HG02840 (cell line): ENCODE measurements at regions not wholly inside any gene's neighbourhood (a gene's known extent, or its start where the extent isn't known, plus 50 kb on each side); places are given as distances from the start of the nearest gene placed in this dataset.

Experiments used
- ATAC-seq: cut with Tn5 transposase; IDR thresholded peaks from one replicate; pipeline ENCODE4 v1.9.1; 2021; ENCODE audit warnings: mild to moderate bottlenecking, moderate library complexity, moderate number of reproducible peaks; ENCODE audit not compliant: unreplicated experiment, low FRiP score

GRCh38 chr3:117565777-117566176 is 856.2 kb downstream of the TUSC7 start:
- ATAC-seq, result no peak

GRCh38 chr3:117566926-117567325 is 857.3 kb downstream of the TUSC7 start:
- ATAC-seq, result no peak

- no peak for ATAC-seq
Observed at GRCh38 chr3:117567382-117567781, 857.8 kb downstream of the TUSC7 start.

GRCh38 chr3:117567906-117568305 is 858.3 kb downstream of the TUSC7 start:
- no peak for ATAC-seq

GRCh38 chr3:117572786-117573185 is 863.2 kb downstream of the TUSC7 start:
- no peak for ATAC-seq

- ATAC-seq, result no peak
Observed at GRCh38 chr3:117580806-117581205, 871.2 kb downstream of the TUSC7 start.

- no peak for ATAC-seq
Observed at GRCh38 chr3:117586161-117586560, 876.6 kb downstream of the TUSC7 start.

- no peak for ATAC-seq
Observed at GRCh38 chr3:117587416-117587815, 877.8 kb downstream of the TUSC7 start.

- ATAC-seq, result no peak
Observed at GRCh38 chr3:117589454-117589853, 879.9 kb downstream of the TUSC7 start.

- ATAC-seq, result no peak
Observed at GRCh38 chr3:117595615-117596014, 886.0 kb downstream of the TUSC7 start.

- no peak for ATAC-seq
Observed at GRCh38 chr3:117596503-117596902, 886.9 kb downstream of the TUSC7 start.

GRCh38 chr3:117597865-117598264 is 888.3 kb downstream of the TUSC7 start:
- ATAC-seq, result no peak

- ATAC-seq, result peak; percentile 60
Observed at GRCh38 chr3:117600112-117600511, 890.5 kb downstream of the TUSC7 start.

- ATAC-seq, result no peak
Observed at GRCh38 chr3:117600666-117601065, 891.1 kb downstream of the TUSC7 start.

GRCh38 chr3:117602058-117602644 is 892.6 kb downstream of the TUSC7 start:
- ATAC-seq, result no peak

GRCh38 chr3:117603097-117603496 is 893.5 kb downstream of the TUSC7 start:
- no peak for ATAC-seq

- ATAC-seq, result no peak
Observed at GRCh38 chr3:117606866-117607265, 897.3 kb downstream of the TUSC7 start.

- no peak for ATAC-seq
Observed at GRCh38 chr3:117609330-117609729, 899.8 kb downstream of the TUSC7 start.

GRCh38 chr3:117610156-117610555 is 900.6 kb downstream of the TUSC7 start:
- no peak for ATAC-seq

- ATAC-seq, result no peak
Observed at GRCh38 chr3:117611211-117611610, 901.6 kb downstream of the TUSC7 start.

- no peak for ATAC-seq
Observed at GRCh38 chr3:117616227-117616626, 906.6 kb downstream of the TUSC7 start.

- ATAC-seq, result no peak
Observed at GRCh38 chr3:117617906-117618305, 908.3 kb downstream of the TUSC7 start.

- ATAC-seq, result no peak
Observed at GRCh38 chr3:117618462-117618861, 908.9 kb downstream of the TUSC7 start.
